ENCODE measurements at regions not wholly inside any gene's neighbourhood (a gene's known extent, or its start where the extent isn't known, plus 50 kb on each side); places are given as distances from the start of the nearest gene placed in this dataset.
A peak's percentile ranks its signal among the peaks of the same experiment; 100 is the strongest.

GRCh38 chr3:13252207-13252606 is 167.9 kb downstream of the NUP210 start:
- no peak for TF ChIP-seq MAX (IDR thresholded peaks at IDR 0.05; ENCODE audit: low read depth, low read length)
- no peak for TF ChIP-seq POLR2A (IDR thresholded peaks at IDR 0.05; ENCODE audit: extremely low read depth, insufficient read length)
- no peak for TF ChIP-seq CTCF (IDR thresholded peaks at IDR 0.05; ENCODE audit: low read depth, low read length)
- no peak for TF ChIP-seq MYC (IDR thresholded peaks at IDR 0.05; ENCODE audit: low read depth, low read length)
- no peak overlapping the region for H3K4me3 ChIP-seq (ENCODE audit: low read depth, low read length)
- no peak for DNase-seq (ENCODE audit: low read depth)

- DNase-seq (ENCODE audit: low read depth), result no peak
- H3K4me3 ChIP-seq (ENCODE audit: low read depth, low read length), result no peak overlapping the region
- TF ChIP-seq MYC (IDR thresholded peaks at IDR 0.05; ENCODE audit: low read depth, low read length) (no peak), MAX (IDR thresholded peaks at IDR 0.05; ENCODE audit: low read depth, low read length) (no peak), CTCF (IDR thresholded peaks at IDR 0.05; ENCODE audit: low read depth, low read length) (no peak), POLR2A (IDR thresholded peaks at IDR 0.05; ENCODE audit: extremely low read depth, insufficient read length) (no peak)
Measured at GRCh38 chr3:13251166-13251903, 168.8 kb downstream of the NUP210 start.

GRCh38 chr3:13249664-13250390 is 170.3 kb downstream of the NUP210 start:
- TF ChIP-seq CTCF (IDR thresholded peaks at IDR 0.05; ENCODE audit: low read depth, low read length), result no peak
- DNase-seq (ENCODE audit: low read depth), result no peak
- H3K4me3 ChIP-seq (ENCODE audit: low read depth, low read length), result no peak overlapping the region

GRCh38 chr3:13248640-13249039 is 171.5 kb downstream of the NUP210 start:
- no peak for TF ChIP-seq CTCF (IDR thresholded peaks at IDR 0.05; ENCODE audit: low read depth, low read length)
- TF ChIP-seq MAX (IDR thresholded peaks at IDR 0.05; ENCODE audit: low read depth, low read length), result no peak
- no peak for TF ChIP-seq POLR2A (IDR thresholded peaks at IDR 0.05; ENCODE audit: extremely low read depth, insufficient read length)
- TF ChIP-seq MYC (IDR thresholded peaks at IDR 0.05; ENCODE audit: low read depth, low read length), result no peak
- DNase-seq (ENCODE audit: low read depth), result no peak
- no peak overlapping the region for H3K4me3 ChIP-seq (ENCODE audit: low read depth, low read length)

GRCh38 chr3:13245615-13245978 is 172.4 kb upstream of the IQSEC1 start:
- DNase-seq (ENCODE audit: low read depth), result peak; percentile 75
- no peak for TF ChIP-seq CTCF (IDR thresholded peaks at IDR 0.05; ENCODE audit: low read depth, low read length)
- TF ChIP-seq POLR2A (IDR thresholded peaks at IDR 0.05; ENCODE audit: extremely low read depth, insufficient read length), result no peak
- no peak for TF ChIP-seq MYC (IDR thresholded peaks at IDR 0.05; ENCODE audit: low read depth, low read length)
- TF ChIP-seq MAX (IDR thresholded peaks at IDR 0.05; ENCODE audit: low read depth, low read length), result no peak
- H3K4me3 ChIP-seq (ENCODE audit: low read depth, low read length), result no peak overlapping the region

Measured in NB4 (cell line).